Heart right ventricle (tissue), 16 donors: ENCODE measurements at regions not wholly inside any gene's neighbourhood (a gene's known extent, or its start where the extent isn't known, plus 50 kb on each side); places are given as distances from the start of the nearest gene placed in this dataset.
"Not testable (repeated sequence)": the region's sequence is repeated elsewhere in the genome, so short reads cannot be mapped to it uniquely, and the experiment has no call there.

Source experiments
- ATAC-seq, 8 donors: fragments of 200-7000 bp; cut with Tn5 transposase; one replicate each; pipeline ENCODE4 v1.9.1; 2020; ENCODE audit warnings: mild to moderate bottlenecking in 8 of 8, moderate library complexity in 8 of 8, moderate number of reproducible peaks in 1 of 8
- DNase-seq, 2 donors: peaks; one replicate each; pipeline ENCODE4 v3.0.0-alpha.2; 2020
- H3K27ac ChIP-seq, 10 donors: fragments of 200-600 bp; sonication (generic) in 2 of 10; one replicate each; pipeline versions ENCODE4 v1.5.0 to v1.8.0; 2020 to 2022; ENCODE audit warnings: mild to moderate bottlenecking in 3 of 10
- H3K27me3 ChIP-seq, 7 donors: fragments of 200-600 bp; one replicate each; pipeline ENCODE4 v1.8.0; 2021 to 2022; ENCODE audit warnings: mild to moderate bottlenecking in 2 of 7
- H3K36me3 ChIP-seq, 9 donors: fragments of 200-600 bp; sonication (generic) in 1 of 9; one replicate each; pipeline versions ENCODE4 v1.5.0 to v1.8.0; 2020 to 2022; ENCODE audit warnings: mild to moderate bottlenecking in 2 of 9
- H3K4me1 ChIP-seq, 9 donors: fragments of 200-600 bp; sonication (generic) in 1 of 9; one replicate each; pipeline versions ENCODE4 v1.5.0 to v1.8.0; 2020 to 2022; ENCODE audit warnings: mild to moderate bottlenecking in 4 of 9
- H3K4me3 ChIP-seq, 10 donors: fragments of 200-600 bp; sonication (generic) in 2 of 10; one replicate each; pipeline versions ENCODE4 v1.5.0 to v1.8.0; 2020 to 2022; ENCODE audit warnings: mild to moderate bottlenecking in 7 of 10, moderate library complexity in 2 of 10
- H3K9me3 ChIP-seq, 11 donors: fragments of 200-600 bp in 10 of 11; sonication (generic) in 2 of 11; one replicate each; pipeline versions ENCODE4 v1.5.0 to v1.8.0; 2013 to 2022; ENCODE audit warnings: mild to moderate bottlenecking in 2 of 11, control low read depth in 1 of 11, moderate library complexity in 1 of 11
- WGBS, 2 donors: extraction: QIAGEN DNeasy Blood & Tissue Kit; methylation state at CpG; one replicate each; pipeline ENCODE4 v1.1.7; 2013; ENCODE audit warnings: inconsistent platforms in 1 of 2; 5-methylcytosine and 5-hydroxymethylcytosine counted together
- intact Hi-C, 10 donors: fragments of 100-400 bp; cut with DNase I; formaldehyde crosslinking; loops; one replicate each; pipeline versions ENCODE4 v1.11.1 to v1.14.2; 2022
- TF ChIP-seq, protein P1 (sequence below), 9 donors: fragments of 200-600 bp; sonication (generic) in 2 of 9; IDR thresholded peaks; one replicate each; pipeline versions ENCODE4 v1.5.0 to v1.8.0; 2021 to 2022; ENCODE audit warnings: antibody characterized with exemption in 9 of 9, mild to moderate bottlenecking in 5 of 9, moderate library complexity in 1 of 9
- donor health status: Arrhythmogenic right ventricular cardiomyopathy.
- donor health status: ischemic (EF 13 %, LVEDD 7.1; RV severe dilation, severe dysfunction).
- donor health status: healthy with polysubstance abuse.
- donor health status: DM: no; HTN: yes; CAD: no.
- donor health status: DM: no; HTN: no; CAD: no.
- donor health status: ischemic (EF 25% LVEDD 6.9; RV normal size, moderate dysfunction).
- donor health status: ischemic (EF 25% LVEDD 5.7; RV mildly dilated, moderate dysfunction).
- donor health status: healthy.
- donor health status: DM: yes; HTN: yes; CAD: no.
- donor health status: Ischemic cardiomyopathy.
- donor health status: ischemic (EF 35%, LVEDD 5.7; RV mildly dilated, moderate dysfunction).
- donor health status: nonischemic (EF 11% LVEDD 7.7; RV severe dilation, severe dysfunction).
- donor health status: DM: yes; HTN: yes; CAD: no.
- donor health status: PGD.
- donor health status: ischemic (EF 29% LVEDD 5.4; RV normal size, mild dysfunction).
- donor health status: nonischemic (EF 23%, LVEDD 6.1; RV moderate dilation, normal function).

DNA sequence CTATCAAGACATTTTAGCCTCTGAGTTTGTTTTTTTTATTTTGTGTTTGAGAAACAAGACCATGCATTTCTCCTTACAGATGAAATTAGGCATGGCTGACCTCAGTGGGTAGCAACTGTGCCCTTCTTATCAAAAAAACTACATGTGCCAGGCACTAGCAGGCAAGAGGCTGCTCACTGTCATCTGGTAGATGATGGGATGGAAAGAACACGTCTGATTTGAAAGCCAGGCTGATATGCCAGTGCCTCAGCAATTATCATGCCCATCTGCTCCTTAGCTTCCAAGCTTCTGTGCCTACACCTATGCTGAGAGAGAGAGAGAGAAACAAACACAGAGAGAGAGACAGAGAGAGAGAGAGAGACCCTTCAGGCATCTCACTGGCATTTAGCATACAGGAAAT lies 149.9 kb downstream of the C6orf118 start:
- TF ChIP-seq, protein P1, sequence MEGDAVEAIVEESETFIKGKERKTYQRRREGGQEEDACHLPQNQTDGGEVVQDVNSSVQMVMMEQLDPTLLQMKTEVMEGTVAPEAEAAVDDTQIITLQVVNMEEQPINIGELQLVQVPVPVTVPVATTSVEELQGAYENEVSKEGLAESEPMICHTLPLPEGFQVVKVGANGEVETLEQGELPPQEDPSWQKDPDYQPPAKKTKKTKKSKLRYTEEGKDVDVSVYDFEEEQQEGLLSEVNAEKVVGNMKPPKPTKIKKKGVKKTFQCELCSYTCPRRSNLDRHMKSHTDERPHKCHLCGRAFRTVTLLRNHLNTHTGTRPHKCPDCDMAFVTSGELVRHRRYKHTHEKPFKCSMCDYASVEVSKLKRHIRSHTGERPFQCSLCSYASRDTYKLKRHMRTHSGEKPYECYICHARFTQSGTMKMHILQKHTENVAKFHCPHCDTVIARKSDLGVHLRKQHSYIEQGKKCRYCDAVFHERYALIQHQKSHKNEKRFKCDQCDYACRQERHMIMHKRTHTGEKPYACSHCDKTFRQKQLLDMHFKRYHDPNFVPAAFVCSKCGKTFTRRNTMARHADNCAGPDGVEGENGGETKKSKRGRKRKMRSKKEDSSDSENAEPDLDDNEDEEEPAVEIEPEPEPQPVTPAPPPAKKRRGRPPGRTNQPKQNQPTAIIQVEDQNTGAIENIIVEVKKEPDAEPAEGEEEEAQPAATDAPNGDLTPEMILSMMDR (IDR thresholded peaks at IDR 0.05), result no peak
- intact Hi-C loops, result no loop called here
- H3K27me3 ChIP-seq, result no peaks in the 10 kb centered on the region
- peaks cover 0 to 16% (median 0%) of the 10 kb centered on the region in 9 donors for H3K4me1 ChIP-seq
- no peaks in the 10 kb centered on the region for H3K36me3 ChIP-seq
- no peak for DNase-seq
- WGBS, 2 donors, result 6 to 18% methylated on average over 1 of the region's 1 CpG
- H3K27ac ChIP-seq, result no peak overlapping the region
- no peak overlapping the region for H3K4me3 ChIP-seq
- H3K9me3 ChIP-seq, result peaks cover 0 to 15% (median 0%) of the 10 kb centered on the region in 11 donors
- peak in 4 of 8 donors; percentile 39 to 82 (median 78) for ATAC-seq

- Histone ChIP-seq H3K4me3 (no peak overlapping the region), H3K27me3 (no peaks in the 10 kb centered on the region), H3K27ac (no peak overlapping the region), H3K4me1 (no peaks in the 10 kb centered on the region), H3K36me3 (no peaks in the 10 kb centered on the region), H3K9me3 (peaks cover 0 to 19% (median 4%) of the 10 kb centered on the region in 11 donors)
- 81 to 83% methylated on average over 3 of the region's 3 CpGs for WGBS, 2 donors
- intact Hi-C loops, result no loop called here
- DNase-seq (no peak), ATAC-seq (no peak)
- TF ChIP-seq, protein P1 (IDR thresholded peaks at IDR 0.05), result no peak
Observed at GRCh38 chr6:165146456-165146855, 162.9 kb downstream of the C6orf118 start.

DNA sequence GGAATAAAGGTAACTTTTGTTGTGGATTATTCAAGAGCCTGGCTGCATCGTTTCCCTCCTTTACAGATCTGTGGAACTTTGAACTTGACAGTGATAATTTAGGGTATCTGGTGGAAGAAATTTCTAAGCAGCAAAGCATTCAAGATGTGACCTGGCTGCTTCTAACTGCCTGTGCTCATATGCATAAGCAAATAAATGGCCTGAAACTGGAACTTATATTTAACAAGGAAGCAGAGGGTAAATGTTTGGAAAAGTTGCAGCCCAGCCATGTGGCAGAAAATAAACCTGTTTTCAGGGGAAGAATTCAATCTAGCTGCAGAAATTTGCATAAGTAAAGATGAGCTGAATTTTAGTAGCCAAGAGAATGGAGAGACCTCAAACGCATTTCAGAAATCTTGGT lies 173.5 kb downstream of the C6orf118 start:
- Histone ChIP-seq H3K4me3 (no peak overlapping the region), H3K36me3 (no peaks in the 10 kb centered on the region), H3K9me3 (peaks cover 0 to 48% (median 9%) of the 10 kb centered on the region in 11 donors), H3K4me1 (no peaks in the 10 kb centered on the region), H3K27me3 (no peaks in the 10 kb centered on the region), H3K27ac (no peak overlapping the region)
- TF ChIP-seq, protein P1 (IDR thresholded peaks at IDR 0.05), result no peak
- DNase-seq (no peak), ATAC-seq (no peak)
- WGBS, 2 donors, result 76 to 78% methylated on average over 2 of the region's 2 CpGs
- intact Hi-C loops, result no loop called here

DNA sequence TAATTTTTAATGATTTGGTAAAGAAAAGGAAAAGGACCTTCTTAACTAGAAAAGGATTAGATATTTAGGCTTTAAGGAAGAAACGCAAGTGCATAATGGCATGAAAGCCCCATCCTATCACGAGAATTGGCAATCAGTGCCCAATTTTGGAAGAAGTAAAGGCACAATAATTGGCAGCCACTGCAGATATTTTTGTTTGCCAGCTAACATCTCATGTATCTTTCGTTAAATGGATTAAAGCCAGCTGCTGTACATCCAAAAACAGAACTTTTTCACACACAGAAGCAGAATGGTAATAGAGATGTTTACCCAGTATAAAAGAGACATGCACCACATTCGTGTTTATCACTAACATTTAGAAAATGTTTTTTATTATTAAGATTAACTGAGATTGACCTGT lies 180.3 kb downstream of the C6orf118 start:
- ATAC-seq, result no peak

DNA sequence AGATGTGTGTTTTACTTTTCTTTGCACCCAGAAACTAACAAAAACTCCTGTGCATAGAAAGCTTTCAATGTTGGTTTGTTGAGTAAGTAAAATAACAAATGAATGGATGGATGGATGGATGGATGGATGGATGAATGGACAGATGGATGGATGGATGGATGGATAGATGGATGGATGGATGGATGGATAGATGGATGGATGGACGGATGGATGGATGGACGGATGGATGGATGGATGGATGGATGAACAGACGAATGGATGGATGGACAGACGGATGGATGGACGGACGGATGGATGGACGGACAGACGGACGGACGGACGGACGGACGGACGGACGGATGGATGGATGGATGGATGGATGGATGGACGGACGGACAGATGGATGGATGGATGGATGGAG lies 181.7 kb downstream of the C6orf118 start:
- ATAC-seq, H3K4me1 ChIP-seq, H3K27me3 ChIP-seq, H3K4me3 ChIP-seq, H3K36me3 ChIP-seq, intact Hi-C loops, H3K27ac ChIP-seq, H3K9me3 ChIP-seq, DNase-seq: not testable (repeated sequence)
- 44 to 63% methylated on average over 17 of the region's 17 CpGs for WGBS, 2 donors

More for the DNA sequence above, 180.3 kb downstream of the C6orf118 start:
- intact Hi-C loops, result no loop called here
- Histone ChIP-seq H3K36me3 (no peaks in the 10 kb centered on the region), H3K4me1 (no peaks in the 10 kb centered on the region), H3K27me3 (no peaks in the 10 kb centered on the region), H3K9me3 (peaks cover 0 to 17% (median 0%) of the 10 kb centered on the region in 11 donors), H3K27ac (no peak overlapping the region), H3K4me3 (no peak overlapping the region)
- TF ChIP-seq, protein P1 (IDR thresholded peaks at IDR 0.05), result no peak
- no peak for DNase-seq
- WGBS, 2 donors, result 63 to 68% methylated on average over 4 of the region's 4 CpGs

- 76 to 90% methylated on average over 2 of the region's 4 CpGs for WGBS, 2 donors
- H3K4me3 ChIP-seq, DNase-seq, H3K27me3 ChIP-seq, ATAC-seq, H3K4me1 ChIP-seq, intact Hi-C loops, H3K36me3 ChIP-seq, H3K27ac ChIP-seq: not testable (repeated sequence)
- H3K9me3 ChIP-seq, result peaks cover 0 to 18% (median 0%) of the 10 kb centered on the region in 11 donors
Observed at GRCh38 chr6:165124681-165125080, 184.7 kb downstream of the C6orf118 start.
